Left cardiac atrium (tissue), 4 donors: ENCODE measurements at regions not wholly inside any gene's neighbourhood (a gene's known extent, or its start where the extent isn't known, plus 50 kb on each side); places are given as distances from the start of the nearest gene placed in this dataset.

Source experiments
- ATAC-seq, 2 donors: fragments of 200-7000 bp; cut with Tn5 transposase; one replicate each; pipeline ENCODE4 v1.9.1; 2020; ENCODE audit warnings: mild to moderate bottlenecking in 2 of 2, moderate library complexity in 2 of 2
- DNase-seq: peaks from one replicate; pipeline ENCODE4 v3.0.0-alpha.2; 2020
- intact Hi-C, 2 donors: fragments of 100-400 bp; cut with DNase I; formaldehyde crosslinking; loops; one replicate each; pipeline versions ENCODE4 v1.14.1 to v1.15.1; 2022 to 2023
- donor health status: DM: no; HTN: yes; CAD: no.
- donor health status: DM: no; HTN: yes; CAD: no; lungs with severe emphysema.
- donor health status: DM: yes; HTN: yes; CAD: no.
- donor health status: Dilated cardiomyopathy.

DNA sequence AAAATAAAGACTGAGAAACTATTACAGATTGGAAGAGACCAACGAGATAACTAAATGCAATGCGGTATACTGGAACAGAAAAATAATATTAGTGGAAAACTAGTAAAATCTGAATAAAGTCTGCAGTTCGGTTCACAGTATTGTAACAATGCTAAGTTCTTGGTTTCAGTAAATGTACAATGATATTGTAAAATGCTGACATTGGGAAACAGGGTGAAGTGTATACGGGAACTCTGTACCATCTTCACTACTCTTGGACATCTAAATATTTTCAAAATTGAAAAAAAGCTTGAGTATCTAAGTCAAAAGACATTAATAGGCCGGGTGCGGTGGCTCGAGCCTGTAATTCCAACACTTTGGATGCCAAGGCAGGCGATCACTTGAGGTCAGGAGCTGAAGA, 120.9 kb upstream of the KCNMB2 start:
- ATAC-seq (no peak), DNase-seq (no peak)

DNA sequence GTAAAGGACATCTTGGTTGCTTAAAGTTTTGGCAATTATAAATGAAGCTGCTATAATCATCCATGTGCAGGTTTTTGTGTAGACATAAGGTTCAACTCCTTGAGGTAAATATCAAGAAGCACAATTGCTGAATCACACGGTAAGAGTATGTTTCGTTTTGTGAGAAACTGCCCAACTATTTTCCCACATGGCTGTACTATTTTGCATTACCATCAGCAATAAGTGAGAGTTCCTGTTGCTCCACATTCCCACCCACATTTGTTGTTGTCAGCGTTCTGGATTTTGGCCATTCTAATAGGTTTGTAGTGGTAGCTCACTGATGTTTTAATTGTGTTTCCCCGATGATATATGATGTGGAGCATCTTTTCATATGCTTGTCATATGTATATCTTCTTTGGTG, 118.5 kb upstream of the KCNMB2 start:
- ATAC-seq (no peak), DNase-seq (no peak)
- intact Hi-C loops, result no loop called here

More for the DNA sequence above, 120.9 kb upstream of the KCNMB2 start:
- intact Hi-C loops, result no loop called here

DNA sequence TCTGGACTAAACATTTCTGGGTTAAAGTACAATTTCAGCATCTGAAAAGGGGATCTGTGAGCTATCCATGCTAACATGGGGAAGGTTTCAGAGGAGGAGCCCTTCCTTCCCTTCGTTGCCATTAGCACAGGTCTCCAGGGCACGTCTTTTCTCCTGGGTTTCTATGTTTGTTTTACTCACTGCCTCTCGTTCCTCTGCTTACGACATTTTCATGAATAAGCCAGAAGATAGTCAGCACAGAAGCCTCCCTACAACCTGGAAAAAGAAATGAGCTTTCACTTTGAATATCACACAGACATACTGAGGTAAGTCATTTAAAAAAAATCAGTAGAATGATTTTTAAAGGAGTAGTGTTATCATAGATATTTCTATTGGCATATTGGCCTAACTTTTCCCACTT, 117.2 kb upstream of the KCNMB2 start:
- intact Hi-C loops, result no loop called here
- DNase-seq, result no peak
- ATAC-seq, result peak in 1 of 2 donors; percentile 85

DNA sequence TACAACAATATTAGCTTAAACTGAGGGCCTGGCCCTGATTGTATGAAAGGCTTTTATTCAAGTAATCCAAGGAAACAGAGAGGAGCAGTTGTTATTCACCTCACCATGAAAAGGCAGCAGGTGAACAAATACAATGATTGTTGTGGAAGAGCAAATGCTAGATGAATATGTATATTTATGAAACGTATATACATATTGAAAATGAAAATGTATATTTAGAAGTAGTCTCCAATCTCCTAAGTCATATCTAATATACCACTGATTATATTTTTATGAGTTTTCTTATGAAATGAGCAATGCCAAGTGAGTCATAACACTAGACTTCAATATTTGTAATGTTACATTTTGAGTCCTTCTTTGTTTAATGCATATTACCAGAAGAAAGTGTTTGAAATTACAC, 116.2 kb upstream of the KCNMB2 start:
- DNase-seq (no peak), ATAC-seq (no peak)
- intact Hi-C loops, result no loop called here

DNA sequence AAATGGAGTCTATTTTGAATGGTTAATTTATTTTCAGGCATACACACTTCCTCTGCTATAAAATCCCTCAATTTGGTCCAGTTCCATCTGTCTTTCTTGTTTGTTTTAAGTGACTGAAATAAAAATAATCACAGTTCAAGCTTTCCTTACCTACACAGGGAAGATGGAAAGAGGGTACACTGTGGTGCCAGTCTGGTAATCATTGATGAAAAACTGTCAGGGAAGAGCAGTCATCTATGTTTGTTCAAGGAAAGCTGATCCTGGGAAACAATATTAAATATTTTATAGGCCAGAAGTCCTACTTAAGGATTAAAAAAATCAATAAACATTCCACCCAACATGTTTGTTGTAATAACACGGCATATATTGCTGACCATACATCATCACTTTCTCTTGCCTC, 115.2 kb upstream of the KCNMB2 start:
- ATAC-seq (no peak), DNase-seq (no peak)
- intact Hi-C loops, result no loop called here

DNA sequence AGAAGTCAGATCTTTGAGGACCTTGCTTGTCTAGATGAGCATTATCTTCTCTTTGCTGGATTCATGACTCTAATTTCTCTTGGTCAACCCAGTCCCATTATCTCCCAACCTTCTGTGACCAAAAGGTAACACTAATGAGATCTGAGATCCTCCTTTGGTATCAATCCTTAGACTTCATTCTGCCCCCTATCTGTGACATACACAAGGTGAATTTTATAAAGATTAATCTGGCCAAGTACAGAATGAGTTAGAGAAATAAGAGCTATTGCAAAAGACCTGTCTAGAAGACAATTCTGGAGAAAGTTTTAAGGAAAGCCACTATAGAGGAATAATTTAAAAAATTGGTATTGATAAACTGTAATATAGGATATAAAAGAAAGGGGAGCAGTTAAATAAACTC, 113.8 kb upstream of the KCNMB2 start:
- ATAC-seq (no peak), DNase-seq (no peak)
- intact Hi-C loops, result no loop called here

DNA sequence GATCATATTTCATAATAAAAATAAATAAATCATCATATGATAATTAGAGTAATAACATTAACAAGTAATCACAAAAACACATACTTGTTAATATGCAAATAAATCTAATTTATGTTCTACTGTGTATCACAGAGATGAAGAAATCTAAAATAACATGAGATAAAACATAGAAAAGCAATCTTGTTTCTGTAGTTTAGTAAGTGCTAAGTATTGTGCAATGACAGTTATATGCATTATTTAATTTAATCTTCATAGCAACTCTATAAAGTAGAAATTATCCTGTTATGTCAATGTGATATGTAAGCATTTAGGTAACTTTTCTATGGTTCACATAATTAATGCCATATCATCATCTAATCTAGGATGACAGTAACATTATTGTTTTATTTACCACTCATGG, 108.2 kb upstream of the KCNMB2 start:
- intact Hi-C loops, result no loop called here
- DNase-seq, result no peak
- no peak for ATAC-seq

DNA sequence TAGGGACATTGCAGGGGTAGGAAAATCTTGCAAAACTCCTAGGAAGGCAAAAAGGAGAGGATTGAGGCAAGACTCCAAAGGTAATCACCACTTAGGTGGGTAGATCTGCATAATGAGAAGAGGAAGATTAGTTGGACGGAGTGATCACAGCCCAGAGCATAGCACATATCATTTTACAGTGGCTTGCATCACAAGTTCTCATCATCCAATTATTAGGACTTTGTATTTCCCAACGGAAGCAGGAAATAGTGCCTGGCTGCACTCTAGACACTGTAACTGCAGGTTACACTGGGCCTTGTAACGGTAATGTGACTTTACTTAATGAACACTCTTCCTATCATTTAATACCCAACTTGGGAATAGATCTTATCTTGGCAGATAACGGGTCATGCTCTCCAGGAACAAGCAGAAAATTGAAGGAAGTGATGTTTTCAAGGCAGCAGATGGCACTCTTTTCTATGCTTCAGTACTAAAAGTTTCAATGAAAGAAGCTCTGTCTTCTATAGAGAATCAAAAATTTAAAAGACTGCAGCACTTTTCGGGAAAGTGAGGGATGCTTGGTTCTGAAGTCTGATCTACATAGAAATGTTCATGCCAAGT, 101.9 kb upstream of the KCNMB2 start:
- intact Hi-C loops, result no loop called here
- DNase-seq (no peak), ATAC-seq (peak in 1 of 2 donors; percentile 23)

DNA sequence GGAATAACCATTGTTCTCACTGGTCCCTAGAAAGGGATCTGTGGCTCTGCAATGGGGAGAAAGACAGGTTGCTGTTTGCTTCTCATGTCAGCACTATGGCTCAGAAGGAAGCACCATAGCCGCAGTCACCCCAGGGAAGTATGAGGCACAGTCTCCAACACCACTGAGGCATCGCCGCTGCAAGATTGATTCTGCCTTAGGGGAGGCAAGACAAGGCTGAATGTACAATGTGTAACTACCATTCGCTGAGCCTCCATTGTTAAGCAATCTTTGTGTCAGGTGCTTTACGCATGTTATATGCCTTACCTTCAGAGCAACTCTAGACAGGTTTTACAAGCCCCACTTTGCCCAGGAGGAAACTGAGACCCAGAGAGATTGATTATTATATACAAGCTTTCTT, 100.7 kb upstream of the KCNMB2 start:
- intact Hi-C loops, result loop anchor here in 1 of 2 donors (5.0 kb wide), 1 partner anchor 532 kb away; no protein-coding TSS in a partner anchor
- no peak for ATAC-seq
- no peak for DNase-seq

DNA sequence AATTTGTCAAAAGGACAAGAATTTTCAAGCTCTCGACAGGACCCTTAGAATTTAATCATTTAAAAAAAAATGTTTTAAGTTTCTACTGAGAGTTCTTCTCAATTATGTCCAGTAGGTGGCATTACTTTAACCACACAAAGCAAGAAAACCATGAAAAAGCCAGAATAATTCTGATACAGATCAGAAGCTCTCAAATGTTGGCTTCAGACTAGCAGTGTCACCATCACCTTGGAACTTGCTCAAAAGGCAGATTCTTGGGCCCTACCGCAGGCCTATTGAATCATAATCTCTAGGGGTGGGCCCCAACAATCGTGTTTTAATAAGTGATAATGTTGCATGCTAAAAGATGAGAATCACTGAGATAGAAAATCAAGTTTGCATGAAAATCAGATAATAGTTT, 99.5 kb upstream of the KCNMB2 start:
- ATAC-seq (peak; percentile 29 to 71), DNase-seq (no peak)
- intact Hi-C loops, result loop anchor here in 1 of 2 donors (5.0 kb wide), 1 partner anchor 531 kb away; no protein-coding TSS in a partner anchor

DNA sequence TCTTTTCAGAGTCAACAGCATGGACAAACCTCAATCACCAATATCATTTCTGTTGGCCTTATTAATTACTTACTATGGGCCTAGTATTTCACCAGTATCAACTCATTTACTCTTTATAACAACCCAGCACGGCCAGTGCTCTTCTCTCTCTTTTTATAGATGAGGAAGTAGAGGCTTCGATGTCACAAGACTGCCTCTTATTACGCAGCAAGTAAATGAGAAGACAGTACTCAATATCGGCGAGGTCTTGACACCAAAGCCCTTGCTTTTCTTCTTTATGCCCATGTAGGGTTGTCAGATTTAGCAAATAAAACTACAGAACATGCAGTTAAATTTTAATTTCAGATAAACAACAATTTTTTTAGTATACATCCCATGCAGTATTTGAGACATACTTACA, 99.0 kb upstream of the KCNMB2 start:
- intact Hi-C loops, result loop anchor here in 1 of 2 donors (5.0 kb wide), 1 partner anchor 530 kb away; no protein-coding TSS in a partner anchor

DNA sequence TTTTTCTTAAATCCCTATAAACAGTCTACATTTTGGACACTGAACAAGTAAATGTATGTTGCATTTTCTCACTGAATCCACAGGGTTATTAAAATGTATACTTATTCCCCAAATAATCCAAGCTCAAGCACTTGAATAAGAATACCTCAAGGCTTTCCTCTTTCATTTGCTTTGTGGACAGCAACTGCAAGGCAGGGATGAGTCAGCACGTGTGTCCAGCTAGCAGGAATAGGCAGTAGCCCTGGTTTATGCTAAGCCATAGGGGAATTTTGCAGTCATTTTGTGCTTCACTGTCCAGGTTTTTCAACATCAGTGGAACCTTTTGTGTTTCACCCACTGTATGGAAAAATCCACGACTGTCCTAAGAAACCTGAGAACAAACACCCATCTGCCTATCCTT, 96.7 kb upstream of the KCNMB2 start:
- DNase-seq (no peak), ATAC-seq (peak in 1 of 2 donors; percentile 40)
- intact Hi-C loops, result loop anchor here in 1 of 2 donors (5.0 kb wide), 1 partner anchor 528 kb away; no protein-coding TSS in a partner anchor

More for the DNA sequence above, 99.0 kb upstream of the KCNMB2 start:
- DNase-seq (no peak), ATAC-seq (no peak)

DNA sequence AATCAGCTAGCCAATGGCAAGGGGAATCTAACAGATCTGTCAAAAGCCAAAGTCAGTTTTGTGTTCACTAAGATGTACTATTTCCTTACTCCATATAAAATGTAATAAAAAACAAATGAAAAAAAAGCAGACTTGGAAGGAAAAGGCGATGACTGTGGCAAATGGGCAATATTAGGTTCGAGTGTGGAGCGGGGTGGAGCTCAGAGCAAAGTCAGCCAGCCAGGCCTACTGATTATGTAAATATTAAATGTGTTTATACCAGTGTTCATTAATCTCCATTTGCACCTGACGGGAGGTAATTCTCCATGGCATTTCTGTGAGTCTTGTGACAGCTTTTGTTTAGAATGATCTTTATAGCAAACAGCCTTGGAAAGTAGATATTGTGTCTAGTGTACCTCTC, 96.2 kb upstream of the KCNMB2 start:
- DNase-seq (no peak), ATAC-seq (no peak)
- intact Hi-C loops, result loop anchor here (5.0 to 10.0 kb wide), 2 partner anchors 507 to 525 kb away; no protein-coding TSS in a partner anchor

DNA sequence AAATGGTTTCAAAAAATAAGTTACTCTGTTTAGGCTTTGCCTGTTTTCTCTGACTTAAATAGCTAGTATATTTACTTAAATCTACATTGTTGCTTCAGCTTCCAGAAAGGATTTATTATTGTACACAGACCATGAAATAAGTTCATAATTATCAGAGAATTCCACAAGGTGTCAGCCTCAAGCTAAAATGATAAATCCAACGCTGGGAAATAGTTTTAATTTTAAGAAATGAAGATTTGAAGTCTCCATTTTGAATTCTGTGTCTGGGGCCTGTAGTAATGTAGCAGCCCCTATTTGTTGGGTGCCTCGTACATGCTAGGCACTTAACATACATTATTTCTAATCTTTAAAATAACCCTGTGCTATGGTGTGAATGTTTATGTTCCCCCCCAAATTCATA, 92.6 kb upstream of the KCNMB2 start:
- intact Hi-C loops, result loop anchor here (5.0 to 10.0 kb wide), 2 partner anchors 504 to 521 kb away; no protein-coding TSS in a partner anchor
- no peak for DNase-seq
- peak; percentile 27 to 32 for ATAC-seq

DNA sequence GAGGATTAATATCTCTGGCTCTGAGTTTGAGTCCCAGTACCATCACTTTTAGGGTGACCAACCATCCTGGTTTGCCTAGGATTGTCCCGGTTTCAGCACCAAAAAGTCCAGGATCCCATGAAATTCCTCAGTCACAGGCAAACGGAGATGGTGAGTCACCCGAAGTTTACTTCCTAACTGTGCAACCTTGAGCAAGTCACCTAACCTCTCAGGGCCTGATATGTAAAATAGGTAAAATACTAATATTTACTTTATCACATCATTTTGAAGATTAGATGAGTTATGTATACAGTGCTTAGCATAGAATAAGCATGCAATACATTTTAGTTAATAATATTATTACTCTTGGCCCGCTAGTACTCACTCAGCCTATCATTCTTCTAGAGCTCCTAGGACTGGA, 91.1 kb upstream of the KCNMB2 start:
- ATAC-seq, result no peak
- DNase-seq, result no peak
- intact Hi-C loops, result loop anchor here in 1 of 2 donors (10.0 kb wide), 1 partner anchor 520 kb away; no protein-coding TSS in a partner anchor

DNA sequence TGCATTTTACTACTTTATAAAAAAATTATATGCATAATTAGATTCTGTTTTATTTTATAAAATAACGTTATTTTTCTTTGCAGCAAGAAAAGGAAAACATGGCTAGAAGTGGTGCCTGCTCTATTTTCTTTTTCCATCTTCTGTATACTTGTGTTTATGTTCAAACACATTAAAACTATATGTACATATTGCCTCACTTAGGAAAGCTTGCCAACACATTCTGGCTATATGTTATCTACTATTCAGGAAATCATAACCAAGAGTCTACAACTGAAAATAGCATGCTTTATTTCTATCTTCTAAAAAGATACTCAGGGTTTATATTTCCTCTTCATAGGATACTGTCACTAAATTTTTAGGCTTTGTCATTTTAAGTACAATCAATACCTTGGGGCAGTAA, 90.2 kb upstream of the KCNMB2 start:
- ATAC-seq (no peak), DNase-seq (no peak)
- intact Hi-C loops, result loop anchor here in 1 of 2 donors (10.0 kb wide), 1 partner anchor 519 kb away; no protein-coding TSS in a partner anchor

DNA sequence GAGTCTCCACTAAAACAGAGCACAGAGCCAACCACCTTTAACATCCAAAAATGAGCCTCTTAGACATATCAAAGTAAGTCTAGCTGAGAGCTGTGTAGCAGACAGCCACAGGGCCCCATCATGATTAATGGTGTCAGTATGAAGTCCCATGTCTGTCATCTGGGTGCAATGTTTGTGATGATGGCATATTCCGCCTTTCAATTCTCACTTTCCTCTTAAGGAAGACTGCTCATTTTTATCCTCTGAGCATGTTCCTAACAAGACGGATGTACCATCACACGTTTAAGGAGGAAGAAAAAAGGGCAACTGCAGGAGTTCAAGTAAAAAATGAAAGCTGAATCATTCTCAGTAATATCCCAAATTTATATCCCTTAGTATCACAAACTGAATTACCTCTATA, 85.8 kb upstream of the KCNMB2 start:
- no peak for DNase-seq
- intact Hi-C loops, result no loop called here
- peak in 1 of 2 donors; percentile 24 for ATAC-seq

DNA sequence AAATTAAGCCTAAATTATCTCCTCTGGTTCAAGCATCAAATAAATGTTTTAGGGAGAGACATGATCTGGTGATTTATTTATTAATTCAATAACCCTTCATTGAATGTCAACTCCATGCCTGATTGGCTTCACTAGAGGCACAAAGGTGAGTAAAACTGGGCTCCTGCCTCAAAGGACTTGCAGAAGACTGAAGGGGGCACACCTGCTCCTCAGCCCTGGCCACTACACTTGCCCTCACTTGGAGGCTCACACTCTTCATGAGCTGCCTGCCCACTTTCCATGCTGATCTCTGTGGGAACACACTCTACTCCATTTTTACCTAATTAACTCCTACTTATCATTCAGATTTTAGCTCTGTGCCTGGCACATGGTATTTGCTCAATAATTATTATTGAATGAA, 84.4 kb upstream of the KCNMB2 start:
- DNase-seq (no peak), ATAC-seq (no peak)
- intact Hi-C loops, result no loop called here

DNA sequence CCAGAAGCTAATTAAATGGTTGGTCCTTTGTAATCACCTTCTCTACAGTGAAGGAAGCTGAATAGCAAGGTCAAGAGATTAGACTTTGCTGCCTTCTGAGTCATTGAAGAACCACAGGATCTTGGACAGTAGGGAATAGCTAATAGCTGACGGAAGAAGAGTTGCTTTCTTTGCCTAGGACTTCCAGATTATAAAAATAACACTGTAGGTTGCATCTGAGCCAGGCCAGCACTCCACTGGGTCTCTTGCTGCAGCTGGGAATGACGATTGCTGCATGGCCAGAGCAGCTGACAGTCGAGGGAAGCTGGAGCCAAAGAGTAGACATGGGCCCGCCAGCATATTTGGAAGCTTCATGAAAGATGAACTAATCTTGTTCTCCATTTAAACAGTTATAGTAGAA, 81.5 kb upstream of the KCNMB2 start:
- peak; percentile 70 for DNase-seq
- intact Hi-C loops, result no loop called here
- ATAC-seq, result peak; percentile 94 to 95

DNA sequence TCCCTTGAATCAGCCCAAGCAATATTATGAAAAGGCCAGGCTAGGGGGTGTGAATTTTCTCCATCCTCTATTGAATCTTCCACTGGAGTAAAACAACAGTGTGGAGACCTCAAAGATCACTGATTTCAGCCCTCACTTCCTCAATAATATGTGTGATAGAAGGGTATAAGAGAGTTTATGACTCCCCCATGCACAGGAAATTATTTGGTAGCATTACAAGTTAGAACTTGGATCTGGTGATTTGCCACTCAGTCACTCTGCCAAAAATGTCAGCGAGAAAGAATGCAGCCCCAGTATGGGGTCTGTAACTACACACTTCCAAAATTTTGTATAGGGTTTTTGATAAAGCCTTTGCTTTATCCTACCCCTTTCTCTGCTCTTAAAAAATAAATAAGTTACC, 81.0 kb upstream of the KCNMB2 start:
- intact Hi-C loops, result no loop called here
- peak in 1 of 2 donors; percentile 45 for ATAC-seq

DNA sequence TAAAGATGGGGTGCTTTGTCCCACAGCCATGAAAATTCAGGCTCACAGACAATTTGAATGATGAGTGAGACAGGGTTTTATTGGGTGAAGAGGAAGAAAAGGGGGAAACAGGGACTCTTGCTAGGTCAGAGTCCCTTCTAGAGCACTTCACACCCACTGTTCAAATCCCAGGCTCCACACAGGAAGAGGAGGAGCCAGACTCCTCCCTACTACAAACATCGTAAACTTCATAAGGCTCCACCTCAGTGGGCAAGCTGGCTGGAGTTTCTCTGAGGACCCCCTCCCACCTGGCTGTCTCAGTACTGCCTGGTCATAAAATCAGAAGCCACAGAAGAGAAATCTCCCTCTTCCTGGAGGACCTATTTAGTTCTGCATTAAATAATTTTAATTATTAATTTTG, 80.3 kb upstream of the KCNMB2 start:
- intact Hi-C loops, result no loop called here

More for the DNA sequence above, 81.0 kb upstream of the KCNMB2 start:
- no peak for DNase-seq

More for the DNA sequence above, 80.3 kb upstream of the KCNMB2 start:
- ATAC-seq (no peak), DNase-seq (no peak)
